ENCODE measurements at regions not wholly inside any gene's neighbourhood (a gene's known extent, or its start where the extent isn't known, plus 50 kb on each side); places are given as distances from the start of the nearest gene placed in this dataset.

DNA sequence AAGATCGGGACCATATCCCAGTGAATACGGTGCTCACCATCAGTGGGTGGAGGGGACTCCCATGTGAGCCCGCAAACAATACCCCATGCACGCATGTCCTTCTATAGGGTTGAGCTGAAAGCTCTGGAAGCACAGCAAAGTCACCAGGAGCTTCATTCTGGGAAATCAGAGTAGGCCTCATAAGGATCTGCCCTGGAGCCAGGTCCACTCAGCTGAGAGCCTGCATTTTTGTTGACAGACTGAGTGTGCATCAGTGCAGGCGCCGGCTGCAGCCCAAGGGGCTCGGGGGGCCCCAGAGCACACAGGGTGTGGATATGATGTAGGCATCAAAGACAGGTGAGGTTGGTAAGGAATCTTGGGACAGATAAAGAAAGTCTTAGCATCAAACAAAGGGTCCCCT, 79.8 kb upstream of the CD93 start:
- TF ChIP-seq CTCF (IDR thresholded peaks at IDR 0.05; ENCODE audit: borderline replicate concordance, extremely low read depth, insufficient read depth), result no peak
- H3K9ac ChIP-seq (ENCODE audit: low read length in 3 of 3), result no peak overlapping the region
- no peaks in the 10 kb centered on the region for H3K9me3 ChIP-seq (ENCODE audit: control insufficient read depth in 2 of 3, insufficient read depth in 1 of 3, low read length in 3 of 3)
- intact Hi-C loops (cut with DNase I), result no loop called here
- DNase-seq (no peak), FAIRE-seq (no peak)
- H3K4me3 ChIP-seq (ENCODE audit: low read length in 3 of 3), result no peak overlapping the region
- no peaks in the 10 kb centered on the region for H3K36me3 ChIP-seq (ENCODE audit: control insufficient read depth in 2 of 3, insufficient read depth in 3 of 3, low read length in 3 of 3)
- no peaks in the 10 kb centered on the region for H3K27me3 ChIP-seq (ENCODE audit: control insufficient read depth, insufficient read depth, low read length)
- H3K4me1 ChIP-seq (ENCODE audit: control insufficient read depth in 2 of 3, insufficient read depth in 2 of 3, low read depth in 1 of 3, low read length in 3 of 3), result peaks cover 0 to 11% (median 6%) of the 10 kb centered on the region in 3 donors
- no peak overlapping the region for H3K27ac ChIP-seq (ENCODE audit: low read depth in 2 of 2, low read length in 2 of 2)

GRCh38 chr20:23165307-23165750, 79.2 kb upstream of the CD93 start:
- FAIRE-seq (no peak), DNase-seq (no peak)
- H3K27me3 ChIP-seq (ENCODE audit: control insufficient read depth, insufficient read depth, low read length), result no peaks in the 10 kb centered on the region

DNA sequence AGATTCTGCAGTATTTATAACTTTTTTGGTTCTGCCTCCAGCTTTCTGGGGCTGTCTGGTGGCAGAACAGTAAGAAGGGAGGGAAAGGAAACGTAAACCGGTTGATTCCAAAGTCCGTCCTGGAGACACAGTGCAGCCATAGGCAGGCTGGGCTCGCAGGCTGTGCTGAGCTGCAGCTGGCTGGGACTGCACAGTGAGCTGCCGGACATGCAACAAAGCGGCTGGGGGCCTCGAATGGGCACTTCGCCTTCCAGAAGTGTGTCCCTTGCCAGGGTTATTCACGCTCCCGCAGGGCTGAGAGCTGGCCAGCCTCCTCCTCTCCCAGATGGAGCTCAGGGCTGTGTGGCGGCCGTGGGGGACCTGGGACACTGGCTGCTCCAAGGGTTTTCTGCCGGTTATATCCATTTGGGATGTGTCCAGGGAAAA, 78.1 kb upstream of the CD93 start:
- Histone ChIP-seq H3K4me3 (ENCODE audit: low read length in 3 of 3) (no peak overlapping the region), H3K4me1 (ENCODE audit: control insufficient read depth in 2 of 3, insufficient read depth in 2 of 3, low read depth in 1 of 3, low read length in 3 of 3) (peaks cover 0 to 21% (median 9%) of the 10 kb centered on the region in 3 donors), H3K9me3 (ENCODE audit: control insufficient read depth in 2 of 3, insufficient read depth in 1 of 3, low read length in 3 of 3) (no peaks in the 10 kb centered on the region), H3K9ac (ENCODE audit: low read length in 3 of 3) (no peak overlapping the region), H3K27me3 (ENCODE audit: control insufficient read depth, insufficient read depth, low read length) (no peaks in the 10 kb centered on the region), H3K36me3 (ENCODE audit: control insufficient read depth in 2 of 3, insufficient read depth in 3 of 3, low read length in 3 of 3) (no peaks in the 10 kb centered on the region), H3K27ac (ENCODE audit: low read depth in 2 of 2, low read length in 2 of 2) (peak overlapping the region in 1 of 2 donors; percentile 32)
- FAIRE-seq (no peak), DNase-seq (peak in 1 of 5 donors; percentile 47)
- no peak for TF ChIP-seq CTCF (IDR thresholded peaks at IDR 0.05; ENCODE audit: borderline replicate concordance, extremely low read depth, insufficient read depth)
- intact Hi-C loops (cut with DNase I), result no loop called here

More at GRCh38 chr20:23165307-23165750, 79.2 kb upstream of the CD93 start:
- no peak for TF ChIP-seq CTCF (IDR thresholded peaks at IDR 0.05; ENCODE audit: borderline replicate concordance, extremely low read depth, insufficient read depth)
- Histone ChIP-seq H3K4me3 (ENCODE audit: low read length in 3 of 3) (no peak overlapping the region), H3K9ac (ENCODE audit: low read length in 3 of 3) (no peak overlapping the region), H3K9me3 (ENCODE audit: control insufficient read depth in 2 of 3, insufficient read depth in 1 of 3, low read length in 3 of 3) (no peaks in the 10 kb centered on the region), H3K36me3 (ENCODE audit: control insufficient read depth in 2 of 3, insufficient read depth in 3 of 3, low read length in 3 of 3) (no peaks in the 10 kb centered on the region), H3K27ac (ENCODE audit: low read depth in 2 of 2, low read length in 2 of 2) (no peak overlapping the region), H3K4me1 (ENCODE audit: control insufficient read depth in 2 of 3, insufficient read depth in 2 of 3, low read depth in 1 of 3, low read length in 3 of 3) (peaks cover 0 to 15% (median 6%) of the 10 kb centered on the region in 3 donors)
- intact Hi-C loops (cut with DNase I), result no loop called here

GRCh38 chr20:23163562-23163961, 77.4 kb upstream of the CD93 start:
- DNase-seq, result no peak
- Histone ChIP-seq H3K27me3 (ENCODE audit: control insufficient read depth, insufficient read depth, low read length) (no peaks in the 10 kb centered on the region), H3K9ac (ENCODE audit: low read length in 3 of 3) (no peak overlapping the region), H3K36me3 (ENCODE audit: control insufficient read depth in 2 of 3, insufficient read depth in 3 of 3, low read length in 3 of 3) (no peaks in the 10 kb centered on the region), H3K4me3 (ENCODE audit: low read length in 3 of 3) (no peak overlapping the region), H3K27ac (ENCODE audit: low read depth in 2 of 2, low read length in 2 of 2) (peak overlapping the region in 1 of 2 donors; percentile 11), H3K4me1 (ENCODE audit: control insufficient read depth in 2 of 3, insufficient read depth in 2 of 3, low read depth in 1 of 3, low read length in 3 of 3) (peaks cover 0 to 24% (median 9%) of the 10 kb centered on the region in 3 donors), H3K9me3 (ENCODE audit: control insufficient read depth in 2 of 3, insufficient read depth in 1 of 3, low read length in 3 of 3) (no peaks in the 10 kb centered on the region)
- intact Hi-C loops (cut with DNase I), result no loop called here
- FAIRE-seq, result no peak
- no peak for TF ChIP-seq CTCF (IDR thresholded peaks at IDR 0.05; ENCODE audit: borderline replicate concordance, extremely low read depth, insufficient read depth)

Measured in kidney (tissue), 13 donors.